Liver (tissue), 8 donors: ENCODE measurements at regions not wholly inside any gene's neighbourhood (a gene's known extent, or its start where the extent isn't known, plus 50 kb on each side); places are given as distances from the start of the nearest gene placed in this dataset.

Source experiments
- DNase-seq: peaks from one replicate; pipeline ENCODE4 v3.0.0-alpha.2; 2017; ENCODE audit warnings: low spot score
- H3K27ac ChIP-seq, 2 donors: one replicate each; pipeline ENCODE4 v1.7.0; 2013; ENCODE audit warnings: inconsistent platforms in 2 of 2, low read length in 2 of 2, control low read depth in 1 of 2, low read depth in 1 of 2, mild to moderate bottlenecking in 1 of 2
- H3K27me3 ChIP-seq, 4 donors: one replicate each; pipeline versions ENCODE4 v1.6.1 to v1.7.0; 2013; ENCODE audit warnings: low read length in 3 of 4, inconsistent platforms in 1 of 4, mild to moderate bottlenecking in 1 of 4, moderate library complexity in 1 of 4; ENCODE audit not compliant: control insufficient read depth in 4 of 4, insufficient read depth in 4 of 4
- H3K36me3 ChIP-seq, 4 donors: one replicate each; pipeline versions ENCODE4 v1.6.1 to v1.7.0; 2013; ENCODE audit warnings: low read length in 3 of 4, mild to moderate bottlenecking in 3 of 4, low read depth in 1 of 4, moderate library complexity in 1 of 4; ENCODE audit not compliant: control insufficient read depth in 4 of 4, insufficient read depth in 3 of 4
- H3K4me1 ChIP-seq, 4 donors: one replicate each; pipeline versions ENCODE4 v1.6.1 to v1.7.0; 2013; ENCODE audit warnings: low read length in 3 of 4, mild to moderate bottlenecking in 3 of 4, moderate library complexity in 1 of 4; ENCODE audit not compliant: control insufficient read depth in 4 of 4, insufficient read depth in 4 of 4
- H3K4me3 ChIP-seq, 3 donors: one replicate each; pipeline versions ENCODE4 v1.6.1 to v1.7.0; 2013; ENCODE audit warnings: low read length in 3 of 3, control low read depth in 1 of 3, low read depth in 1 of 3, mild to moderate bottlenecking in 1 of 3
- H3K9ac ChIP-seq, 2 donors: one replicate each; pipeline ENCODE4 v1.7.0; 2013; ENCODE audit warnings: low read length in 2 of 2, mild to moderate bottlenecking in 2 of 2, moderate library complexity in 2 of 2, control low read depth in 1 of 2, low read depth in 1 of 2
- H3K9me3 ChIP-seq, 4 donors: one replicate each; pipeline versions ENCODE4 v1.6.1 to v1.7.0; 2013; ENCODE audit warnings: low read length in 3 of 4; ENCODE audit not compliant: control insufficient read depth in 4 of 4
- FOXA2 ChIP-seq: IDR thresholded peaks from 2 replicates; pipeline ENCODE4 v1.6.1; 2016; ENCODE audit warnings: antibody characterized with exemption
- GABPA ChIP-seq, 2 donors: IDR thresholded peaks in 1 of 2; conservative IDR thresholded peaks in 1 of 2; 2 replicates each; pipeline ENCODE4 v1.6.1; 2016; ENCODE audit warnings: antibody characterized with exemption in 2 of 2, mild to moderate bottlenecking in 1 of 2, moderate library complexity in 1 of 2
- JUND ChIP-seq, 2 donors: IDR thresholded peaks; 2 replicates each; pipeline ENCODE4 v1.6.1; 2016; ENCODE audit warnings: antibody characterized with exemption in 2 of 2
- NR2F2 ChIP-seq: IDR thresholded peaks from 2 replicates; pipeline ENCODE4 v1.6.1; 2016; ENCODE audit warnings: antibody characterized with exemption
- SP1 ChIP-seq: IDR thresholded peaks from 2 replicates; pipeline ENCODE4 v1.6.1; 2018; ENCODE audit warnings: antibody characterized with exemption, mild to moderate bottlenecking
- TAF1 ChIP-seq: conservative IDR thresholded peaks from 2 replicates; pipeline ENCODE4 v1.6.1; 2016; ENCODE audit warnings: antibody characterized with exemption, mild to moderate bottlenecking
- WGBS: extraction: QIAGEN DNeasy Blood & Tissue Kit; methylation state at CpG from one replicate; pipeline ENCODE4 v1.1.7; 2013; 5-methylcytosine and 5-hydroxymethylcytosine counted together
- TF ChIP-seq, protein P1 (sequence below): fragments of 150-350 bp; IDR thresholded peaks from 2 replicates; pipeline ENCODE4 v1.5.1; 2017; ENCODE audit warnings: improper control_type of control experiment, low read depth, low read length; ENCODE audit not compliant: missing input control
- TF ChIP-seq, protein P2 (sequence below): IDR thresholded peaks from 2 replicates; pipeline ENCODE4 v1.6.1; 2016; ENCODE audit warnings: antibody characterized with exemption, mild to moderate bottlenecking
- TF ChIP-seq, protein P3 (sequence below): IDR thresholded peaks from 2 replicates; pipeline ENCODE4 v1.6.1; 2016; ENCODE audit warnings: antibody characterized with exemption
- TF ChIP-seq, protein P4 (sequence below): IDR thresholded peaks from 2 replicates; pipeline ENCODE4 v1.6.1; 2016; ENCODE audit warnings: antibody characterized with exemption
- TF ChIP-seq, protein P5 (sequence below): IDR thresholded peaks from 2 replicates; pipeline ENCODE4 v1.6.1; 2016; ENCODE audit warnings: antibody characterized with exemption
- donor health status: healthy.
- donor health status: healthy.
- donor health status: healthy.
- donor health status: healthy.
- donor health status: healthy.

DNA sequence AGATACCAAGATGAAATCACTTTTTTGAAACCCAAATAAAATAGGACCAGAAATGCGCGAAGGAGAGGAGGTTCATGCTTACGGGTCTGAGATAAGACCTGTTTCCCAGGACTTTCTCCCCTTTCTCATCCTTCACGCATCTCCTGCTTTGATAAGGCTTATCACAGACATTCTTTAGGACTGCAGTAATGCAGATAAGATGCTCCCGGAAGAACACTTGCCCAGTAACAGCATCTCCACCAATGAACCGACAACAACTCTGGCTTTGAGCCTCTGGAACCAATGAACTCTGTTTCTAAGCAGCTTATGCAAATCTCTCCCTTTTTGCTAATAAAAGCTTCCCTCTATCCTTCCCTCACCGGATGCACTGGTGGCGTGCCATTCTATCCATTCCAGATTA, 783.4 kb upstream of the ARGLU1 start:
- TF ChIP-seq, protein P1, sequence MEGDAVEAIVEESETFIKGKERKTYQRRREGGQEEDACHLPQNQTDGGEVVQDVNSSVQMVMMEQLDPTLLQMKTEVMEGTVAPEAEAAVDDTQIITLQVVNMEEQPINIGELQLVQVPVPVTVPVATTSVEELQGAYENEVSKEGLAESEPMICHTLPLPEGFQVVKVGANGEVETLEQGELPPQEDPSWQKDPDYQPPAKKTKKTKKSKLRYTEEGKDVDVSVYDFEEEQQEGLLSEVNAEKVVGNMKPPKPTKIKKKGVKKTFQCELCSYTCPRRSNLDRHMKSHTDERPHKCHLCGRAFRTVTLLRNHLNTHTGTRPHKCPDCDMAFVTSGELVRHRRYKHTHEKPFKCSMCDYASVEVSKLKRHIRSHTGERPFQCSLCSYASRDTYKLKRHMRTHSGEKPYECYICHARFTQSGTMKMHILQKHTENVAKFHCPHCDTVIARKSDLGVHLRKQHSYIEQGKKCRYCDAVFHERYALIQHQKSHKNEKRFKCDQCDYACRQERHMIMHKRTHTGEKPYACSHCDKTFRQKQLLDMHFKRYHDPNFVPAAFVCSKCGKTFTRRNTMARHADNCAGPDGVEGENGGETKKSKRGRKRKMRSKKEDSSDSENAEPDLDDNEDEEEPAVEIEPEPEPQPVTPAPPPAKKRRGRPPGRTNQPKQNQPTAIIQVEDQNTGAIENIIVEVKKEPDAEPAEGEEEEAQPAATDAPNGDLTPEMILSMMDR, result no peak
- TF ChIP-seq, protein P2, sequence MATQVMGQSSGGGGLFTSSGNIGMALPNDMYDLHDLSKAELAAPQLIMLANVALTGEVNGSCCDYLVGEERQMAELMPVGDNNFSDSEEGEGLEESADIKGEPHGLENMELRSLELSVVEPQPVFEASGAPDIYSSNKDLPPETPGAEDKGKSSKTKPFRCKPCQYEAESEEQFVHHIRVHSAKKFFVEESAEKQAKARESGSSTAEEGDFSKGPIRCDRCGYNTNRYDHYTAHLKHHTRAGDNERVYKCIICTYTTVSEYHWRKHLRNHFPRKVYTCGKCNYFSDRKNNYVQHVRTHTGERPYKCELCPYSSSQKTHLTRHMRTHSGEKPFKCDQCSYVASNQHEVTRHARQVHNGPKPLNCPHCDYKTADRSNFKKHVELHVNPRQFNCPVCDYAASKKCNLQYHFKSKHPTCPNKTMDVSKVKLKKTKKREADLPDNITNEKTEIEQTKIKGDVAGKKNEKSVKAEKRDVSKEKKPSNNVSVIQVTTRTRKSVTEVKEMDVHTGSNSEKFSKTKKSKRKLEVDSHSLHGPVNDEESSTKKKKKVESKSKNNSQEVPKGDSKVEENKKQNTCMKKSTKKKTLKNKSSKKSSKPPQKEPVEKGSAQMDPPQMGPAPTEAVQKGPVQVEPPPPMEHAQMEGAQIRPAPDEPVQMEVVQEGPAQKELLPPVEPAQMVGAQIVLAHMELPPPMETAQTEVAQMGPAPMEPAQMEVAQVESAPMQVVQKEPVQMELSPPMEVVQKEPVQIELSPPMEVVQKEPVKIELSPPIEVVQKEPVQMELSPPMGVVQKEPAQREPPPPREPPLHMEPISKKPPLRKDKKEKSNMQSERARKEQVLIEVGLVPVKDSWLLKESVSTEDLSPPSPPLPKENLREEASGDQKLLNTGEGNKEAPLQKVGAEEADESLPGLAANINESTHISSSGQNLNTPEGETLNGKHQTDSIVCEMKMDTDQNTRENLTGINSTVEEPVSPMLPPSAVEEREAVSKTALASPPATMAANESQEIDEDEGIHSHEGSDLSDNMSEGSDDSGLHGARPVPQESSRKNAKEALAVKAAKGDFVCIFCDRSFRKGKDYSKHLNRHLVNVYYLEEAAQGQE, result no peak
- TF ChIP-seq, protein P3, sequence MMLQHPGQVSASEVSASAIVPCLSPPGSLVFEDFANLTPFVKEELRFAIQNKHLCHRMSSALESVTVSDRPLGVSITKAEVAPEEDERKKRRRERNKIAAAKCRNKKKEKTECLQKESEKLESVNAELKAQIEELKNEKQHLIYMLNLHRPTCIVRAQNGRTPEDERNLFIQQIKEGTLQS, result no peak
- no peak for TF ChIP-seq NR2F2
- TF ChIP-seq SP1, result no peak
- TF ChIP-seq GABPA (IDR thresholded peaks at IDR 0.05 in 1 of 2, conservative IDR thresholded peaks at IDR 0.05 in 1 of 2), result no peak
- TF ChIP-seq, protein P4, sequence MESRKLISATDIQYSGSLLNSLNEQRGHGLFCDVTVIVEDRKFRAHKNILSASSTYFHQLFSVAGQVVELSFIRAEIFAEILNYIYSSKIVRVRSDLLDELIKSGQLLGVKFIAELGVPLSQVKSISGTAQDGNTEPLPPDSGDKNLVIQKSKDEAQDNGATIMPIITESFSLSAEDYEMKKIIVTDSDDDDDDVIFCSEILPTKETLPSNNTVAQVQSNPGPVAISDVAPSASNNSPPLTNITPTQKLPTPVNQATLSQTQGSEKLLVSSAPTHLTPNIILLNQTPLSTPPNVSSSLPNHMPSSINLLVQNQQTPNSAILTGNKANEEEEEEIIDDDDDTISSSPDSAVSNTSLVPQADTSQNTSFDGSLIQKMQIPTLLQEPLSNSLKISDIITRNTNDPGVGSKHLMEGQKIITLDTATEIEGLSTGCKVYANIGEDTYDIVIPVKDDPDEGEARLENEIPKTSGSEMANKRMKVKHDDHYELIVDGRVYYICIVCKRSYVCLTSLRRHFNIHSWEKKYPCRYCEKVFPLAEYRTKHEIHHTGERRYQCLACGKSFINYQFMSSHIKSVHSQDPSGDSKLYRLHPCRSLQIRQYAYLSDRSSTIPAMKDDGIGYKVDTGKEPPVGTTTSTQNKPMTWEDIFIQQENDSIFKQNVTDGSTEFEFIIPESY, result no peak
- TF ChIP-seq TAF1, result no peak
- Histone ChIP-seq H3K9me3 (no peaks in the 10 kb centered on the region), H3K9ac (no peak overlapping the region), H3K36me3 (no peaks in the 10 kb centered on the region), H3K27me3 (peaks cover 0 to 4% (median 0%) of the 10 kb centered on the region in 4 donors), H3K4me3 (no peak overlapping the region), H3K4me1 (no peaks in the 10 kb centered on the region), H3K27ac (no peak overlapping the region)
- 34% methylated on average over 8 of the region's 8 CpGs for WGBS
- no peak for DNase-seq

DNA sequence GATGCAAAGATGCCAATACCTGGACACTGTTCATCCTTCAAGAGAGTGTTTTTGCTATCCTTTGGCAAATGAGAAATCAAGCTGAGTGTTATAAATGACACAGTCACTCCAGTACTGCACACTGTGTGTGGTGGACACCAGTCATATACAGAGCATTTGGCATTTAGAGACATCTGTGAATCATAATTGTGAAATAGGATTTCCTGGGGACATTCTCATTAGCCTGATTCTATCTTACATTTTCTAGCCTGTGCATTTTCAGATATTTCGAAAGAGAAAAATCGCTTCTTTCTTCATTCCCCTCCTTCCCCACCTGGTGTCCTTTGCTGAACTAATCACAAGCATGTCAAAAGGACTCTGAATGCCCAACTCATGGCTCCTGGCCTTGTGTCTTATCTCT, 781.0 kb upstream of the ARGLU1 start:
- 80% methylated on average over 2 of the region's 2 CpGs for WGBS

More for the DNA sequence above, 781.0 kb upstream of the ARGLU1 start:
- Histone ChIP-seq H3K36me3 (no peaks in the 10 kb centered on the region), H3K4me1 (no peaks in the 10 kb centered on the region), H3K27me3 (no peaks in the 10 kb centered on the region), H3K9me3 (no peaks in the 10 kb centered on the region), H3K27ac (no peak overlapping the region), H3K4me3 (no peak overlapping the region), H3K9ac (no peak overlapping the region)
- DNase-seq, result no peak
- TF ChIP-seq, protein P5, sequence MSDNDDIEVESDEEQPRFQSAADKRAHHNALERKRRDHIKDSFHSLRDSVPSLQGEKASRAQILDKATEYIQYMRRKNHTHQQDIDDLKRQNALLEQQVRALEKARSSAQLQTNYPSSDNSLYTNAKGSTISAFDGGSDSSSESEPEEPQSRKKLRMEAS, result no peak
- TF ChIP-seq NR2F2, result no peak
- no peak for TF ChIP-seq JUND (IDR thresholded peaks at IDR 0.05)
- TF ChIP-seq GABPA (IDR thresholded peaks at IDR 0.05 in 1 of 2, conservative IDR thresholded peaks at IDR 0.05 in 1 of 2), result no peak
- TF ChIP-seq, protein P2, result no peak
- TF ChIP-seq FOXA2, result no peak
- TF ChIP-seq, protein P3, result no peak
- no peak for TF ChIP-seq TAF1
